ENCODE measurements at regions not wholly inside any gene's neighbourhood (a gene's known extent, or its start where the extent isn't known, plus 50 kb on each side); places are given as distances from the start of the nearest gene placed in this dataset.

DNA sequence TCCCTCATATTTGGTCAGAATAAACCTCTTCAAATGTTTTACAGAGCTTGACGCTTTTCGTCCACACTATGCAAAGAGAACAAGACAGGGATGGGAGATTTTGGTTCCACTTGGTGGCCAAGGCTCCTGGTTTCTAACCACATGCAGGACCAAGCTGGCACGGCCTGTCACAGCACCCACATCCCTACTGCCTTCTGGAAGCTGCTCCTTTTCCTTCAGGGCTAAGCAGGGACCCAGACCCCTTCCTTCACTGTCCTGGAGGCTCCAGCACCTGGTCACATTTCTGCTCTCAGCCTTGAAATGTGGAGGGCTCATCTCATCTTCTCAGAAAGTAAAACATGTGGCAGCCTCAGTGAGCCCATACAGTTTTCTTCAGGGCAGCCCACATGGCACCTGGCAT, 50.4 kb upstream of the ARHGEF7 start:
- Histone ChIP-seq H3K4ac (ENCODE audit: low read depth, low read length) (no peak overlapping the region), H3K79me2 (ENCODE audit: control insufficient read depth, insufficient read depth, low read length) (no peaks in the 10 kb centered on the region), H4K8ac (ENCODE audit: low read depth, low read length) (no peak overlapping the region), H3K18ac (ENCODE audit: low read length) (no peak overlapping the region), H3K4me3 (ENCODE audit: low read length) (no peak overlapping the region), H3K79me1 (ENCODE audit: low read length) (no peaks in the 10 kb centered on the region), H4K5ac (ENCODE audit: low read length) (no peak overlapping the region), H2BK15ac (replicated peaks; ENCODE audit: low read depth) (no peak overlapping the region), H3K36me3 (ENCODE audit: control insufficient read depth, insufficient read depth, low read length) (no peaks in the 10 kb centered on the region), H2BK120ac (ENCODE audit: low read depth, low read length) (no peak overlapping the region), H2AK5ac (ENCODE audit: low read length) (peak overlapping the region; percentile 85), H3K27me3 (ENCODE audit: insufficient read depth, low read length, poor library complexity) (no peaks in the 10 kb centered on the region), H3K4me2 (ENCODE audit: low read length) (no peak overlapping the region), H3K56ac (ENCODE audit: low read length) (peak overlapping the region; percentile 47), H3K27ac (ENCODE audit: low read depth, low read length) (no peak overlapping the region), H2BK5ac (ENCODE audit: low read length) (peak overlapping the region; percentile 74), H3K23ac (ENCODE audit: low read length) (peak overlapping the region; percentile 30), H3K4me1 (ENCODE audit: control insufficient read depth, low read depth, low read length) (peaks cover 9% of the 10 kb centered on the region), H3K9ac (ENCODE audit: low read length) (no peak overlapping the region)
- no CpG with 5 or more reads among the region's 3 CpGs for WGBS (ENCODE audit: extremely low coverage, insufficient coverage, low lambda C conversion rate)
- no peak for DNase-seq

- H3K4me1 ChIP-seq (ENCODE audit: control insufficient read depth, low read depth, low read length) = peaks cover 9% of the 10 kb centered on the region
- no peak overlapping the region for H3K4ac ChIP-seq (ENCODE audit: low read depth, low read length)
- H3K79me2 ChIP-seq (ENCODE audit: control insufficient read depth, insufficient read depth, low read length) = no peaks in the 10 kb centered on the region
- peak; percentile 48 for DNase-seq
- no peak overlapping the region for H2AK5ac ChIP-seq (ENCODE audit: low read length)
- H3K79me1 ChIP-seq (ENCODE audit: low read length) = no peaks in the 10 kb centered on the region
- H3K27ac ChIP-seq (ENCODE audit: low read depth, low read length) = no peak overlapping the region
- H2BK15ac ChIP-seq (replicated peaks; ENCODE audit: low read depth) = no peak overlapping the region
- H3K27me3 ChIP-seq (ENCODE audit: insufficient read depth, low read length, poor library complexity) = no peaks in the 10 kb centered on the region
- no CpG with 5 or more reads among the region's 2 CpGs for WGBS (ENCODE audit: extremely low coverage, insufficient coverage, low lambda C conversion rate)
- H3K4me2 ChIP-seq (ENCODE audit: low read length) = no peak overlapping the region
- H3K56ac ChIP-seq (ENCODE audit: low read length) = no peak overlapping the region
- H4K5ac ChIP-seq (ENCODE audit: low read length) = no peak overlapping the region
- no peak overlapping the region for H3K18ac ChIP-seq (ENCODE audit: low read length)
- no peak overlapping the region for H4K8ac ChIP-seq (ENCODE audit: low read depth, low read length)
- no peak overlapping the region for H3K4me3 ChIP-seq (ENCODE audit: low read length)
- H2BK5ac ChIP-seq (ENCODE audit: low read length) = no peak overlapping the region
- H3K36me3 ChIP-seq (ENCODE audit: control insufficient read depth, insufficient read depth, low read length) = no peaks in the 10 kb centered on the region
- H2BK120ac ChIP-seq (ENCODE audit: low read depth, low read length) = no peak overlapping the region
- H3K23ac ChIP-seq (ENCODE audit: low read length) = no peak overlapping the region
- H3K9ac ChIP-seq (ENCODE audit: low read length) = no peak overlapping the region
Observed at GRCh38 chr13:111062966-111063365, 52.1 kb upstream of the ARHGEF7 start.

- no peak overlapping the region for H3K4me2 ChIP-seq (ENCODE audit: low read length)
- no peaks in the 10 kb centered on the region for H3K79me2 ChIP-seq (ENCODE audit: control insufficient read depth, insufficient read depth, low read length)
- H3K9ac ChIP-seq (ENCODE audit: low read length) = no peak overlapping the region
- no peak overlapping the region for H4K5ac ChIP-seq (ENCODE audit: low read length)
- no peak overlapping the region for H3K18ac ChIP-seq (ENCODE audit: low read length)
- H3K36me3 ChIP-seq (ENCODE audit: control insufficient read depth, insufficient read depth, low read length) = no peaks in the 10 kb centered on the region
- DNase-seq = no peak
- H2AK5ac ChIP-seq (ENCODE audit: low read length) = no peak overlapping the region
- H2BK5ac ChIP-seq (ENCODE audit: low read length) = no peak overlapping the region
- H3K79me1 ChIP-seq (ENCODE audit: low read length) = no peaks in the 10 kb centered on the region
- no peaks in the 10 kb centered on the region for H3K27me3 ChIP-seq (ENCODE audit: insufficient read depth, low read length, poor library complexity)
- no peak overlapping the region for H3K56ac ChIP-seq (ENCODE audit: low read length)
- peaks cover 9% of the 10 kb centered on the region for H3K4me1 ChIP-seq (ENCODE audit: control insufficient read depth, low read depth, low read length)
- no peak overlapping the region for H2BK15ac ChIP-seq (replicated peaks; ENCODE audit: low read depth)
- no peak overlapping the region for H3K4ac ChIP-seq (ENCODE audit: low read depth, low read length)
- no peak overlapping the region for H2BK120ac ChIP-seq (ENCODE audit: low read depth, low read length)
- H3K23ac ChIP-seq (ENCODE audit: low read length) = no peak overlapping the region
- no peak overlapping the region for H3K4me3 ChIP-seq (ENCODE audit: low read length)
- no CpG with 5 or more reads among the region's 7 CpGs for WGBS (ENCODE audit: extremely low coverage, insufficient coverage, low lambda C conversion rate)
- no peak overlapping the region for H4K8ac ChIP-seq (ENCODE audit: low read depth, low read length)
- H3K27ac ChIP-seq (ENCODE audit: low read depth, low read length) = no peak overlapping the region
Observed at GRCh38 chr13:111062305-111062704, 52.8 kb upstream of the ARHGEF7 start.

DNA sequence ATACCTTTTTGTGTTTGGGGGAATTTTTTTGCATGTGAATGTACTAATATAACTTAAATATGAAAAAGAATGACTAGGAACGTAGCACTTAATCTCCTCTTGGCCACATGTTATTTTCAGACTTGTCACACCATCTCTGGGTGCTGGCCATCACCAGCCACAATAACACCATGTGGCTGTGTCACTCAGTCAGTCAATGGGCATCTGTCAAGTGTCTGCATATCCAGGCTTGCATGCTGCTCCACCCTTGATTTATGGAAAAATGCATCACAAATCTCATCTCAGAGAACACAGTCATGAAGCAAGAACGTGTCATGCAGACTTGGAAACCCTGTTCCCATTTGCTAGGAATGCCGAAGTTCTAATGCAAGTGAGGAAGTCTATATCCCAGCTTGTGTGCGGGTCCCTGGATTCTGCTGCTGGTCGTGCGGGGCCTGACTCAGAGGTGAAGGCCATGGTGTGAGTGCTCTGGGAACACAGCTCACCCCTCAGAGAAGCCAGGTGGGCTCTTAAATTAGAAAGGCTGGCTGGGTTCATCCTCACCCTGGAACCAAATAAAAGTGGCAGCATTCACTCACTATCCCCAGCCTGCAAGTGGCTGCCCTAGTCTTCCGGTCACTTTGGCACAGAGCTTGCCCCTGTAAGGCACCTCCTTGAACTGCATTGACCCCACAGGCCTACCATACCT, 53.6 kb upstream of the ARHGEF7 start:
- no CpG with 5 or more reads among the region's 7 CpGs for WGBS (ENCODE audit: extremely low coverage, insufficient coverage, low lambda C conversion rate)

DNA sequence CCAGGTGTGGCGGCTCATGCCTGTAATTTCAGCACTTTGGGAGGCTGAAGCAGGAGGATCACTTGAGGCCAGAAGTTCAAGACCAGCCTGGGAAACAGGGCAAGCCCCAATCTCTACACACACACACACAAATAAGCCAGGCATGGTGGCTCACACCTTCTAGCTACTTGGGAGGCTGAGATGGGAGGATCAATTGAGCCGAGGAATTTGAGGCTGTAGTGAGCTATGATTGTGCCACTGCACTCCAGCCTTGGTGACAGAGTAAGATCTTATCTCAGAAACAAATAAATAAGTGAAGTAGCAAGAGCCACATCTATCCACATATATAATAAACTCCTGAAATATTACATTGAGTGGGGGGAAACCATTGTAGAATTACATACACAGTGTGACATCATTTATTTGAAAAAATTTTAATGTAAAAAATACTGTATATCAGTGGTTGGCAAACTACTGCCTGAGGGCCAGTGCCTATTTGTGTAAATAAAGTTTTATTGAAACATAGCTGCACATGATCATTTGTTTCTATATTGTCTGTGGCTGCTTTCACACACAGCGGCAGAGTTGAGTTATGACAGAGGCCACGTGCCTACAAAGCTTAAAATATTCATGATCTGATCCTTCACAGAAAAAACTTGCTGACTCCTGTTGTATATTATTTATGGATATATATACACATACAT, 54.7 kb upstream of the ARHGEF7 start:
- no peak overlapping the region for H3K4me3 ChIP-seq (ENCODE audit: low read length)
- whole genome bisulfite sequencing (ENCODE audit: extremely low coverage, insufficient coverage, low lambda C conversion rate) = no CpG with 5 or more reads among the region's 4 CpGs

More for the DNA sequence above, 53.6 kb upstream of the ARHGEF7 start:
- Histone ChIP-seq H3K4me2 (ENCODE audit: low read length) (no peak overlapping the region), H3K4me1 (ENCODE audit: control insufficient read depth, low read depth, low read length) (peaks cover 9% of the 10 kb centered on the region), H3K79me1 (ENCODE audit: low read length) (no peaks in the 10 kb centered on the region), H3K56ac (ENCODE audit: low read length) (no peak overlapping the region), H2BK5ac (ENCODE audit: low read length) (no peak overlapping the region), H3K36me3 (ENCODE audit: control insufficient read depth, insufficient read depth, low read length) (no peaks in the 10 kb centered on the region), H4K5ac (ENCODE audit: low read length) (no peak overlapping the region), H3K23ac (ENCODE audit: low read length) (peak overlapping the region; percentile 9), H2AK5ac (ENCODE audit: low read length) (no peak overlapping the region), H3K79me2 (ENCODE audit: control insufficient read depth, insufficient read depth, low read length) (no peaks in the 10 kb centered on the region), H2BK15ac (replicated peaks; ENCODE audit: low read depth) (no peak overlapping the region), H3K27me3 (ENCODE audit: insufficient read depth, low read length, poor library complexity) (no peaks in the 10 kb centered on the region), H3K27ac (ENCODE audit: low read depth, low read length) (no peak overlapping the region), H3K4ac (ENCODE audit: low read depth, low read length) (no peak overlapping the region), H4K8ac (ENCODE audit: low read depth, low read length) (no peak overlapping the region), H3K4me3 (ENCODE audit: low read length) (no peak overlapping the region), H3K18ac (ENCODE audit: low read length) (no peak overlapping the region), H2BK120ac (ENCODE audit: low read depth, low read length) (no peak overlapping the region), H3K9ac (ENCODE audit: low read length) (no peak overlapping the region)
- DNase-seq = no peak

More for the DNA sequence above, 54.7 kb upstream of the ARHGEF7 start:
- Histone ChIP-seq H3K56ac (ENCODE audit: low read length) (no peak overlapping the region), H3K27ac (ENCODE audit: low read depth, low read length) (no peak overlapping the region), H3K36me3 (ENCODE audit: control insufficient read depth, insufficient read depth, low read length) (no peaks in the 10 kb centered on the region), H3K9ac (ENCODE audit: low read length) (no peak overlapping the region), H3K79me2 (ENCODE audit: control insufficient read depth, insufficient read depth, low read length) (no peaks in the 10 kb centered on the region), H2AK5ac (ENCODE audit: low read length) (no peak overlapping the region), H3K4me2 (ENCODE audit: low read length) (no peak overlapping the region), H2BK120ac (ENCODE audit: low read depth, low read length) (no peak overlapping the region), H2BK15ac (replicated peaks; ENCODE audit: low read depth) (no peak overlapping the region), H3K23ac (ENCODE audit: low read length) (no peak overlapping the region), H4K5ac (ENCODE audit: low read length) (no peak overlapping the region), H3K18ac (ENCODE audit: low read length) (no peak overlapping the region), H4K8ac (ENCODE audit: low read depth, low read length) (no peak overlapping the region), H3K27me3 (ENCODE audit: insufficient read depth, low read length, poor library complexity) (no peaks in the 10 kb centered on the region), H3K4me1 (ENCODE audit: control insufficient read depth, low read depth, low read length) (peaks cover 9% of the 10 kb centered on the region), H3K79me1 (ENCODE audit: low read length) (no peaks in the 10 kb centered on the region), H3K4ac (ENCODE audit: low read depth, low read length) (no peak overlapping the region), H2BK5ac (ENCODE audit: low read length) (no peak overlapping the region)
- DNase-seq = no peak
